ENCODE measurements at regions not wholly inside any gene's neighbourhood (a gene's known extent, or its start where the extent isn't known, plus 50 kb on each side); places are given as distances from the start of the nearest gene placed in this dataset.

- no peak for TF ChIP-seq ZBTB7A (IDR thresholded peaks at IDR 0.05; ENCODE audit: low read depth)
- no peak for TF ChIP-seq CREB1 (IDR thresholded peaks at IDR 0.05; ENCODE audit: low read depth)
- TF ChIP-seq YY1 (IDR thresholded peaks at IDR 0.05; ENCODE audit: low read depth): no peak
- no peak for TF ChIP-seq MAX (IDR thresholded peaks at IDR 0.05)
- TF ChIP-seq TCF12 (IDR thresholded peaks at IDR 0.05; ENCODE audit: low read depth): no peak
- no peak for TF ChIP-seq CEBPB (IDR thresholded peaks at IDR 0.05)
- no peak for TF ChIP-seq TEAD4 (IDR thresholded peaks at IDR 0.05)
- TF ChIP-seq EGR1 (IDR thresholded peaks at IDR 0.05): no peak
- TF ChIP-seq USF1 (IDR thresholded peaks at IDR 0.05): no peak
- TF ChIP-seq RAD21 (IDR thresholded peaks at IDR 0.05; ENCODE audit: low read depth): no peak
- no peak for TF ChIP-seq NFIC (IDR thresholded peaks at IDR 0.05)
- TF ChIP-seq REST (IDR thresholded peaks at IDR 0.05; ENCODE audit: low read depth): no peak
- TF ChIP-seq TAF1 (IDR thresholded peaks at IDR 0.05; ENCODE audit: low read depth): no peak
- no peak for TF ChIP-seq FOXM1 (IDR thresholded peaks at IDR 0.05; ENCODE audit: borderline replicate concordance, low read depth)
- TF ChIP-seq EP300 (IDR thresholded peaks at IDR 0.05; ENCODE audit: borderline replicate concordance): no peak
These were observed 172.2 kb downstream of the HHIP start for GRCh38 chr4:144818136-144818535.

GRCh38 chr4:144819591-144819990, 173.6 kb downstream of the HHIP start:
- TF ChIP-seq CEBPB (IDR thresholded peaks at IDR 0.05) (no peak), TCF12 (IDR thresholded peaks at IDR 0.05; ENCODE audit: low read depth) (no peak), TAF1 (IDR thresholded peaks at IDR 0.05; ENCODE audit: low read depth) (no peak), NFIC (IDR thresholded peaks at IDR 0.05) (no peak), RAD21 (IDR thresholded peaks at IDR 0.05; ENCODE audit: low read depth) (no peak), FOXM1 (IDR thresholded peaks at IDR 0.05; ENCODE audit: borderline replicate concordance, low read depth) (no peak), MAX (IDR thresholded peaks at IDR 0.05) (no peak), EP300 (IDR thresholded peaks at IDR 0.05; ENCODE audit: borderline replicate concordance) (no peak), REST (IDR thresholded peaks at IDR 0.05; ENCODE audit: low read depth) (no peak), EGR1 (IDR thresholded peaks at IDR 0.05) (no peak), YY1 (IDR thresholded peaks at IDR 0.05; ENCODE audit: low read depth) (no peak), TEAD4 (IDR thresholded peaks at IDR 0.05) (no peak), ZBTB7A (IDR thresholded peaks at IDR 0.05; ENCODE audit: low read depth) (no peak), CREB1 (IDR thresholded peaks at IDR 0.05; ENCODE audit: low read depth) (no peak), USF1 (IDR thresholded peaks at IDR 0.05) (no peak)

- TF ChIP-seq RAD21 (IDR thresholded peaks at IDR 0.05; ENCODE audit: low read depth) (no peak), CREB1 (IDR thresholded peaks at IDR 0.05; ENCODE audit: low read depth) (no peak), TCF12 (IDR thresholded peaks at IDR 0.05; ENCODE audit: low read depth) (no peak), EP300 (IDR thresholded peaks at IDR 0.05; ENCODE audit: borderline replicate concordance) (no peak), EGR1 (IDR thresholded peaks at IDR 0.05) (no peak), REST (IDR thresholded peaks at IDR 0.05; ENCODE audit: low read depth) (no peak), MAX (IDR thresholded peaks at IDR 0.05) (no peak), ZBTB7A (IDR thresholded peaks at IDR 0.05; ENCODE audit: low read depth) (no peak), TAF1 (IDR thresholded peaks at IDR 0.05; ENCODE audit: low read depth) (no peak), CEBPB (IDR thresholded peaks at IDR 0.05) (no peak), USF1 (IDR thresholded peaks at IDR 0.05) (no peak), NFIC (IDR thresholded peaks at IDR 0.05) (no peak), FOXM1 (IDR thresholded peaks at IDR 0.05; ENCODE audit: borderline replicate concordance, low read depth) (no peak)
These were observed 174.2 kb downstream of the HHIP start for GRCh38 chr4:144820011-144820727.

Data from Ishikawa (cell line).